ENCODE measurements at regions not wholly inside any gene's neighbourhood (a gene's known extent, or its start where the extent isn't known, plus 50 kb on each side); places are given as distances from the start of the nearest gene placed in this dataset.

GRCh38 chr2:52128081-52128480 is 1096.1 kb upstream of the NRXN1 start:
- no peak for ATAC-seq (ENCODE audit: insufficient number of reproducible peaks, low FRiP score, low read depth)
- H3K36me3 ChIP-seq: no peaks in the 10 kb centered on the region

GRCh38 chr2:52127527-52127926 is 1095.6 kb upstream of the NRXN1 start:
- Histone ChIP-seq H3K27me3 (replicated peaks; ENCODE audit: insufficient read depth) (no peaks in the 10 kb centered on the region), H3K9me3 (no peaks in the 10 kb centered on the region), H3K4me1 (ENCODE audit: control insufficient read depth in 1 of 2, low read depth in 2 of 2) (no peaks in the 10 kb centered on the region), H3K4me3 (no peak overlapping the region), H3K27ac (no peak overlapping the region), H3K36me3 (no peaks in the 10 kb centered on the region)
- DNase-seq (ENCODE audit: low spot score) (no peak), ATAC-seq (ENCODE audit: insufficient number of reproducible peaks, low FRiP score, low read depth) (no peak)
- no peak for TF ChIP-seq CTCF (IDR thresholded peaks at IDR 0.05)

More at GRCh38 chr2:52128081-52128480, 1096.1 kb upstream of the NRXN1 start:
- no peak for DNase-seq (ENCODE audit: low spot score)
- H3K27ac ChIP-seq: no peak overlapping the region
- no peaks in the 10 kb centered on the region for H3K9me3 ChIP-seq
- H3K4me1 ChIP-seq (ENCODE audit: control insufficient read depth in 1 of 2, low read depth in 2 of 2): no peaks in the 10 kb centered on the region
- no peak for TF ChIP-seq CTCF (IDR thresholded peaks at IDR 0.05)
- H3K27me3 ChIP-seq (replicated peaks; ENCODE audit: insufficient read depth): no peaks in the 10 kb centered on the region
- no peak overlapping the region for H3K4me3 ChIP-seq

- ATAC-seq (ENCODE audit: insufficient number of reproducible peaks, low FRiP score, low read depth) (no peak), DNase-seq (ENCODE audit: low spot score) (no peak)
Measured at GRCh38 chr2:52117299-52117698, 1085.4 kb upstream of the NRXN1 start.

GRCh38 chr2:52115750-52116149 is 1083.8 kb upstream of the NRXN1 start:
- DNase-seq (ENCODE audit: low spot score) (no peak), ATAC-seq (ENCODE audit: insufficient number of reproducible peaks, low FRiP score, low read depth) (no peak)
- H3K4me1 ChIP-seq (ENCODE audit: control insufficient read depth in 1 of 2, low read depth in 2 of 2): peaks cover 0 to 10% of the 10 kb centered on the region in 2 donors
- H3K27ac ChIP-seq: no peak overlapping the region
- no peaks in the 10 kb centered on the region for H3K27me3 ChIP-seq (replicated peaks; ENCODE audit: insufficient read depth)
- H3K9me3 ChIP-seq: no peaks in the 10 kb centered on the region
- no peaks in the 10 kb centered on the region for H3K36me3 ChIP-seq
- no peak for TF ChIP-seq CTCF (IDR thresholded peaks at IDR 0.05)
- no peak overlapping the region for H3K4me3 ChIP-seq

More at GRCh38 chr2:52117299-52117698, 1085.4 kb upstream of the NRXN1 start:
- H3K36me3 ChIP-seq: no peaks in the 10 kb centered on the region
- no peak overlapping the region for H3K27ac ChIP-seq
- peaks cover 0 to 2% of the 10 kb centered on the region in 2 donors for H3K4me1 ChIP-seq (ENCODE audit: control insufficient read depth in 1 of 2, low read depth in 2 of 2)
- no peaks in the 10 kb centered on the region for H3K9me3 ChIP-seq
- no peak overlapping the region for H3K4me3 ChIP-seq
- TF ChIP-seq CTCF (IDR thresholded peaks at IDR 0.05): no peak
- no peaks in the 10 kb centered on the region for H3K27me3 ChIP-seq (replicated peaks; ENCODE audit: insufficient read depth)

- no peaks in the 10 kb centered on the region for H3K36me3 ChIP-seq
- no peak for DNase-seq (ENCODE audit: low spot score)
- H3K27me3 ChIP-seq (replicated peaks; ENCODE audit: insufficient read depth): no peaks in the 10 kb centered on the region
- peaks cover 0 to 10% of the 10 kb centered on the region in 2 donors for H3K4me1 ChIP-seq (ENCODE audit: control insufficient read depth in 1 of 2, low read depth in 2 of 2)
- no peak for ATAC-seq (ENCODE audit: insufficient number of reproducible peaks, low FRiP score, low read depth)
- TF ChIP-seq CTCF (IDR thresholded peaks at IDR 0.05): no peak
- H3K27ac ChIP-seq: no peak overlapping the region
- no peak overlapping the region for H3K4me3 ChIP-seq
- H3K9me3 ChIP-seq: no peaks in the 10 kb centered on the region
Measured at GRCh38 chr2:52113338-52113737, 1081.4 kb upstream of the NRXN1 start.

Measured in thoracic aorta (tissue), 2 donors.